ENCODE measurements at regions not wholly inside any gene's neighbourhood (a gene's known extent, or its start where the extent isn't known, plus 50 kb on each side); places are given as distances from the start of the nearest gene placed in this dataset.

DNA sequence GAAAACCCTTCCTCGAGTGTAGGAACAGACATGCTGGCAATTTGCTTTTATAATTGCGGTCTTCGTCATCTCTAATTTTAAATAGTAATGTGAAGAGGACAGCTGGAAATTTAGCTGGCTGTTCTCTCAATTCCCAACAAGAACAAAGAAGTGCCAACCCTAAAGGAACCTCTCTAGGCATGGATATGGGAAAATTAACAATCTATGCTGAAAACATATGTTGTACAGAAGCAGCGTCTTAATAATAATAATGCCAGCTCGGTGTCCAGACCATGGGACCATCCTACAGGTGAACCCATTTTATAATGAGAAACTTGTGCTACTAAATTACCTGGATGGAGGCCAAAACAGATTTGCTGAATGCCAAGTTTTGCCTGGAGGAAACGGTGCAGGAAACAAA is 641.4 kb upstream of the MGMT start:
- Histone ChIP-seq H3K9me3 (no peaks in the 10 kb centered on the region), H3K27me3 (peaks cover 0 to 3% (median 0%) of the 10 kb centered on the region in 9 donors), H3K4me1 (no peaks in the 10 kb centered on the region), H3K36me3 (no peaks in the 10 kb centered on the region), H3K4me3 (no peak overlapping the region), H3K27ac (no peak overlapping the region)
- no peak for TF ChIP-seq POLR2A (IDR thresholded peaks at IDR 0.05)
- TF ChIP-seq, protein P1, sequence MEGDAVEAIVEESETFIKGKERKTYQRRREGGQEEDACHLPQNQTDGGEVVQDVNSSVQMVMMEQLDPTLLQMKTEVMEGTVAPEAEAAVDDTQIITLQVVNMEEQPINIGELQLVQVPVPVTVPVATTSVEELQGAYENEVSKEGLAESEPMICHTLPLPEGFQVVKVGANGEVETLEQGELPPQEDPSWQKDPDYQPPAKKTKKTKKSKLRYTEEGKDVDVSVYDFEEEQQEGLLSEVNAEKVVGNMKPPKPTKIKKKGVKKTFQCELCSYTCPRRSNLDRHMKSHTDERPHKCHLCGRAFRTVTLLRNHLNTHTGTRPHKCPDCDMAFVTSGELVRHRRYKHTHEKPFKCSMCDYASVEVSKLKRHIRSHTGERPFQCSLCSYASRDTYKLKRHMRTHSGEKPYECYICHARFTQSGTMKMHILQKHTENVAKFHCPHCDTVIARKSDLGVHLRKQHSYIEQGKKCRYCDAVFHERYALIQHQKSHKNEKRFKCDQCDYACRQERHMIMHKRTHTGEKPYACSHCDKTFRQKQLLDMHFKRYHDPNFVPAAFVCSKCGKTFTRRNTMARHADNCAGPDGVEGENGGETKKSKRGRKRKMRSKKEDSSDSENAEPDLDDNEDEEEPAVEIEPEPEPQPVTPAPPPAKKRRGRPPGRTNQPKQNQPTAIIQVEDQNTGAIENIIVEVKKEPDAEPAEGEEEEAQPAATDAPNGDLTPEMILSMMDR (IDR thresholded peaks at IDR 0.05) = no peak
- no peak for ATAC-seq
- no peak for DNase-seq
- 60 to 66% (median 63%) methylated on average over 6 of the region's 6 CpGs for WGBS, 4 donors
- intact Hi-C loops (cut with DNase I) = no loop called here

DNA sequence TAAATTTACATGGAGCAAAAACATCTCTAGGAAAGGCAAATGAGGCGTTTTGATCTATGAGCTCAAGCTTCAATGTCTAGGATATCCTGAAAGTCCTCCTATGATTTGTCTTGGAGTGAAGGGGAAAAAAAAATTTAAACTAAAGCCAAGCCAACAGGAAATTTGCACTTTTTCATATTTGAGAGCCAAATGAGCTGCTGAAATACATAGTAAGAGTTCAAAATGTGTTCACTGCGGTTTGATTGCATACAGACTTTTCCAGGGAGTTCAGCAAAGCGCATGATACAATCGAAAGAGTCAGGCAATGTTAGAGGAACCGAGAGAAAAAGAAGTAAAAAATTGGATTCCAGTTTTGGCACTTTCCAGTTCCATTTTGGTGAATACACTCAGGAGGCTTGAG is 633.4 kb upstream of the MGMT start:
- no peaks in the 10 kb centered on the region for H3K9me3 ChIP-seq
- TF ChIP-seq, protein P1 (IDR thresholded peaks at IDR 0.05) = no peak
- no peak for TF ChIP-seq POLR2A (IDR thresholded peaks at IDR 0.05)
- no peak overlapping the region for H3K4me3 ChIP-seq
- no peak overlapping the region for H3K27ac ChIP-seq
- intact Hi-C loops (cut with DNase I) = no loop called here
- WGBS, 4 donors = 69 to 79% (median 73%) methylated on average over 5 of the region's 5 CpGs
- no peak for DNase-seq
- no peaks in the 10 kb centered on the region for H3K4me1 ChIP-seq
- ATAC-seq = no peak
- no peaks in the 10 kb centered on the region for H3K36me3 ChIP-seq
- H3K27me3 ChIP-seq = peaks cover 0 to 5% (median 0%) of the 10 kb centered on the region in 9 donors

DNA sequence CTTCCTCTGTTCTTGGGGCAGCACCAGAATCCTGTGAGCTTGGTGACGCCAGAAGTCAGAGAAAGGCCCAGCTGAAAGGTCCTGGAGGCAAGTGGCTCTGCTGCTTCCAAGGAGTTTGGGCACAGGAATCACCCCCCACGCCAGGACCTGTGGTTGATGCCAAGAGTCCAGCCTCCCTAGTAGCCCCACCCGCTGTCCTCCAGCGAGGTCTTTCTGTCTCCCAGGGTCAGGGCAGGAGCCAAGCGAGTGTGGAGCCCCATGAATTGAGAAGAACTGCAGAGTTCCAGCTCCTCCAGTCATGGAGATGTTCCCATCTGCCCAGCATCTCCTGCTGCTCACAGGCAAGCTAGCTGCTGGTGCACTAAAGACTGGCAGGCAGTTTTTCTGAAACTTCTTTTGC is 631.7 kb upstream of the MGMT start:
- Histone ChIP-seq H3K36me3 (no peaks in the 10 kb centered on the region), H3K4me3 (no peak overlapping the region), H3K27ac (no peak overlapping the region), H3K4me1 (no peaks in the 10 kb centered on the region), H3K27me3 (peaks cover 0 to 5% (median 0%) of the 10 kb centered on the region in 9 donors), H3K9me3 (no peaks in the 10 kb centered on the region)
- DNase-seq = no peak
- ATAC-seq = no peak
- WGBS, 4 donors = 85 to 92% (median 88%) methylated on average over 4 to 5 of the region's 5 CpGs
- TF ChIP-seq POLR2A (IDR thresholded peaks at IDR 0.05) = no peak
- TF ChIP-seq, protein P1 (IDR thresholded peaks at IDR 0.05) = no peak
- intact Hi-C loops (cut with DNase I) = no loop called here

DNA sequence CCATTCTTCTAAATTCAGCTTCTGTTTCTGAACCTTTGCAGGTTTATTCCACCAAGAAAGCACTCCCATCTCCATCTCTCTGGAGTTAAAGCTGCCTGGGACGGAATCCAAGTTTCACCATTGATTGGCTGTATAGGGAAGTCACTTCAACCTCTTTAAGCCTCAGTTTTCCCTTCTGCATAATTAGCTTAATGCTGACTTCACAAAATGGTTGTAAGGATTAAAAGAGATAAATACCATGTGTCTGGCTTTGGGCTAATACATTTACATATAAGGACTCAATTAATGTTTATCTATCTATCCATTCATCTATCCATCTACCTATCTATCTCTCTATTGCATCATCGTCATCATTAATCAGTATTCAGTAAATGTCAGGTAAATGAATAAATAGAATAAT is 629.6 kb upstream of the MGMT start:
- 91 to 96% (median 93%) methylated on average over 2 of the region's 2 CpGs for WGBS, 4 donors
- Histone ChIP-seq H3K4me3 (no peak overlapping the region), H3K27ac (no peak overlapping the region), H3K36me3 (no peaks in the 10 kb centered on the region), H3K4me1 (no peaks in the 10 kb centered on the region), H3K27me3 (peaks cover 0 to 5% (median 0%) of the 10 kb centered on the region in 9 donors), H3K9me3 (no peaks in the 10 kb centered on the region)
- TF ChIP-seq POLR2A (IDR thresholded peaks at IDR 0.05) = no peak
- TF ChIP-seq, protein P1 (IDR thresholded peaks at IDR 0.05) = no peak
- intact Hi-C loops (cut with DNase I) = no loop called here
- DNase-seq = no peak
- ATAC-seq = no peak
